CD4-positive, CD25-positive, alpha-beta regulatory T cell (primary cell): ENCODE measurements at regions not wholly inside any gene's neighbourhood (a gene's known extent, or its start where the extent isn't known, plus 50 kb on each side); places are given as distances from the start of the nearest gene placed in this dataset.

Experiments
- ATAC-seq, 2 donors: fragments of 150-1000 bp; cut with Tn5 transposase; one replicate each; pipeline ENCODE4 v1.10.0; 2021; ENCODE audit warnings: low read depth in 2 of 2, moderate number of reproducible peaks in 2 of 2, moderate library complexity in 1 of 2
- DNase-seq, 3 donors: peaks; one replicate each; pipeline versions ENCODE4 v3.0.0 to v3.0.0-alpha.2; 2012 to 2022; ENCODE audit warnings: mixed read lengths in 1 of 3
- H3K27ac ChIP-seq: one replicate; pipeline ENCODE4 v1.7.0; 2013; ENCODE audit warnings: mild to moderate bottlenecking, low read length; ENCODE audit not compliant: insufficient read depth, poor library complexity, severe bottlenecking
- H3K27me3 ChIP-seq: one replicate; pipeline ENCODE4 v1.7.0; 2013; ENCODE audit warnings: low read length; ENCODE audit not compliant: control insufficient read depth, insufficient read depth
- H3K36me3 ChIP-seq: one replicate; pipeline ENCODE4 v1.7.0; 2013; ENCODE audit warnings: mild to moderate bottlenecking, low read length, moderate library complexity; ENCODE audit not compliant: control insufficient read depth, insufficient read depth
- H3K4me1 ChIP-seq: 2 replicates; pipeline ENCODE4 v1.7.0; 2013; ENCODE audit warnings: mild to moderate bottlenecking, low read length; ENCODE audit not compliant: insufficient read depth, control insufficient read depth, poor library complexity, severe bottlenecking
- H3K4me3 ChIP-seq: one replicate; pipeline ENCODE4 v1.7.0; 2013; ENCODE audit warnings: low read depth, mild to moderate bottlenecking, low read length, moderate library complexity
- H3K9me3 ChIP-seq, 2 experiments: 1 replicate in 1 of 2; 2 replicates in 1 of 2; pipeline ENCODE4 v1.7.0; 2013; ENCODE audit warnings: low read length in 2 of 2, mild to moderate bottlenecking in 1 of 2, moderate library complexity in 1 of 2; ENCODE audit not compliant: control insufficient read depth in 2 of 2
- H3K27ac Mint-ChIP-seq, 3 donors: one replicate each; pipeline ENCODE4 v1.8.0; 2020 to 2022; ENCODE audit warnings: mild to moderate bottlenecking in 3 of 3, mixed read lengths in 3 of 3, moderate library complexity in 2 of 3
- H3K27me3 Mint-ChIP-seq: one replicate; pipeline ENCODE4 v1.8.0; 2022; ENCODE audit warnings: mild to moderate bottlenecking, mixed read lengths
- H3K36me3 Mint-ChIP-seq: one replicate; pipeline ENCODE4 v1.8.0; 2020; ENCODE audit warnings: mixed read lengths
- H3K4me1 Mint-ChIP-seq, 4 donors: one replicate each; pipeline ENCODE4 v1.8.0; 2020 to 2022; ENCODE audit warnings: mixed read lengths in 4 of 4, mild to moderate bottlenecking in 1 of 4
- H3K4me3 Mint-ChIP-seq, 4 donors: one replicate each; pipeline ENCODE4 v1.8.0; 2020 to 2022; ENCODE audit warnings: mild to moderate bottlenecking in 4 of 4, mixed read lengths in 4 of 4, moderate library complexity in 3 of 4
- H3K9me3 Mint-ChIP-seq, 7 donors: one replicate each; pipeline ENCODE4 v1.8.0; 2020 to 2022; ENCODE audit warnings: mixed read lengths in 7 of 7, mild to moderate bottlenecking in 3 of 7, moderate library complexity in 2 of 7

DNA sequence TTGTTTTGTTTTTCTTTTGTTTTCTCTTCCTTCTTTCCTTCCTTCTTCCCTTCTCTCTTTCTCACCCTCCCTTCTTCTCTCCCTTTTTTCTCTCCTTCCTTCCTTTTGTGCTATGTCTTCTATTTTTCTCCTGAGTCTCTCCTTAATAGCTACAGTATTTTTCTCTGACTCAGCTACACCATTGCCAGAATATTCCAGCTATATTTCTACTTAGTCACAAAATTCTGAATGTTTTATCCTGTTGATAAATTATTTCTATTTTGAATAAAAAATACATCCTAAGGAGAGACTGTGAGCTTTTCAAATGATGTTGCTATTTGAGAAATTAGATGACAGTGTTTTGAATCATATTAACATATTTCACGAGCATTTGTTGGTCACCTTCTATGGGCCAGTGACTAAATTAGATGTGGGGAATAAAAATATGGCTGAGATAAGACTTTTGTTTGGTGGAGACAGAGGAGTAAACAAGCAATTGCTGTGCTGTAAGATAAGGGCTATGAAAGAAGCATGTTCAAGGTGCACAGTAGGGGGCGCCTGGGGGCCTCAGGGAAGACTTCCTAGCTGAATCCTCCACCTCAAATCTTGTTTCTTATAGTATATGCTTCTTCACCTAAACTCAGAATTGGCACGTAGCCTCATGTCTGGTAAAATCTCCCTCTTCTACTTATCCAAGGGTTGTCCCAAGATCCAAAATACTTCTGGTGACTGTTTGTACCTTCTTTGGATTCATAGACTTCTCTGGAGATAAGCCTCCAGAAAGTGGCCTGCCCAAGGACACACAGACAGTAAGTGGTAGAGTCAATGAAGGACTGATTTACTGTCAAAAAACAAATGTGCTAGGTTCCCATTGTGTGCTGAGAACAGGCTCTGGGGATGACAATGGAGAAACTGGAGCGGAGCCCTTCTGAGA is 115.5 kb upstream of the CREB5 start:
- Mint-ChIP-seq H3K9me3 (no peaks in the 10 kb centered on the region), H3K4me1 (peaks cover 0 to 10% (median 4%) of the 10 kb centered on the region in 4 donors), H3K36me3 (no peaks in the 10 kb centered on the region), H3K27me3 (peaks cover 30% of the 10 kb centered on the region), H3K4me3 (no peak overlapping the region), H3K27ac (no peak overlapping the region)
- no peak overlapping the region for H3K27ac ChIP-seq
- ATAC-seq (peak in 1 of 2 donors; percentile 50), DNase-seq (peak; percentile 2 to 69 (median 37))
- no peak overlapping the region for H3K4me3 ChIP-seq
- H3K27me3 ChIP-seq = peaks cover 5% of the 10 kb centered on the region
- H3K4me1 ChIP-seq = no peaks in the 10 kb centered on the region
- H3K36me3 ChIP-seq = no peaks in the 10 kb centered on the region
- no peaks in the 10 kb centered on the region for H3K9me3 ChIP-seq

- no peaks in the 10 kb centered on the region for H3K36me3 ChIP-seq
- no peaks in the 10 kb centered on the region for H3K9me3 ChIP-seq
- DNase-seq (no peak), ATAC-seq (no peak)
- no peak overlapping the region for H3K4me3 ChIP-seq
- Mint-ChIP-seq H3K27ac (no peak overlapping the region), H3K27me3 (peaks cover 27% of the 10 kb centered on the region), H3K4me3 (no peak overlapping the region), H3K36me3 (no peaks in the 10 kb centered on the region), H3K9me3 (no peaks in the 10 kb centered on the region), H3K4me1 (peaks cover 0 to 4% (median 1%) of the 10 kb centered on the region in 4 donors)
- no peak overlapping the region for H3K27ac ChIP-seq
- H3K4me1 ChIP-seq = no peaks in the 10 kb centered on the region
- peaks cover 8% of the 10 kb centered on the region for H3K27me3 ChIP-seq
These were observed 114.4 kb upstream of the CREB5 start for GRCh38 chr7:28297801-28298459.

DNA sequence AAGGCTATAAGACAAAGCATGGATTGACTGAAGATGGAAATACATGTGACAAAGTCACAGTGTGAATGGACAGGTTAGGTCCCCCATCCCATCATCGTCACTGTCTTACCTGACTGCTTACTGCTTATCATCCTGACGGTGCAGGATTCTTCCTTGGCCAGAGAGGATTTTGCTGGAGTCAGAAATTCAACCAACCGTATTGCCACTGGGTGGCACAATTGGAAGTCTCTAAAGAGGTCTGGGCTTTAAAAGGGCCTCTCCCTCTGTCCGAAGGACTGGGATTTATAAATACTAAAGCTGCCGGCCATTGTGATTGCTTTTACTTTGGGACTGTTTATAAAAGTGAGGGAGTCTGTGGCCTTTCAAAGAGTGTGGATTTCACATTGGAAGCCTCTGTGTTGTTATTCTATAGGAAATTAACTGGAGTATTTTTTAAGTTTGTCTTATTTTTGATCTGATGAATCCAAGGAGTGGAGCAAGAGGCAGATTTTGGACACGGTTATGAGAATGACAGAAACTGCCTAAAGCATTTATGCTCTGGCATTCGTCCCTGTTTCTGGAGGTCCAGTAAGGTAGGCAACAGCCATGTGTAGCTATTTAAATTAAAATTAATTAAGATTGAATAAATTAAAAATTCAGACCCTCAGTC is 113.3 kb upstream of the CREB5 start:
- Mint-ChIP-seq H3K9me3 (no peaks in the 10 kb centered on the region), H3K27me3 (peaks cover 18% of the 10 kb centered on the region), H3K4me3 (no peak overlapping the region), H3K4me1 (no peaks in the 10 kb centered on the region), H3K27ac (no peak overlapping the region), H3K36me3 (no peaks in the 10 kb centered on the region)
- H3K27ac ChIP-seq = no peak overlapping the region
- no peaks in the 10 kb centered on the region for H3K4me1 ChIP-seq
- H3K9me3 ChIP-seq = no peaks in the 10 kb centered on the region
- H3K4me3 ChIP-seq = no peak overlapping the region
- ATAC-seq = no peak
- peaks cover 3% of the 10 kb centered on the region for H3K27me3 ChIP-seq
- no peaks in the 10 kb centered on the region for H3K36me3 ChIP-seq
- DNase-seq = no peak

DNA sequence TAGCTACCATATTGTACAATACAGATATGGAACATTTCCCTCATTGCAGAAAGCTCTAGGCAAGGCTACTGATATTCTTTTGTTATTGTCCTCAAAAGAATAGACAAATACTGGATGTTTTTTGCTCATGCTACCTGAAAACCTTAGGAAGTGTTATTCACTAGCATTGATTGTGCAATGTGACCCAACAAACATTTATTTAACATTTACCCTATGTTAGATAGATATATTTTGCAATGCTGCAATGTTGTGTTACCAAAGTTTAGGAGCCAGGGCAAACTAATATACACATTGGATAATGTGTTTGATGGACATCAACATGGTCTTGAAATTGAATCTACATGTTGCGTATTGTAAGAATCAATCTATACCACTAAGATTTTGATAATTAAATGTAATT is 112.8 kb upstream of the CREB5 start:
- Mint-ChIP-seq H3K27ac (no peak overlapping the region), H3K9me3 (no peaks in the 10 kb centered on the region), H3K4me1 (no peaks in the 10 kb centered on the region), H3K27me3 (peaks cover 22% of the 10 kb centered on the region), H3K36me3 (no peaks in the 10 kb centered on the region), H3K4me3 (no peak overlapping the region)
- ATAC-seq (no peak), DNase-seq (no peak)
- peaks cover 3% of the 10 kb centered on the region for H3K27me3 ChIP-seq
- H3K36me3 ChIP-seq = no peaks in the 10 kb centered on the region
- H3K9me3 ChIP-seq = no peaks in the 10 kb centered on the region
- H3K4me3 ChIP-seq = no peak overlapping the region
- no peaks in the 10 kb centered on the region for H3K4me1 ChIP-seq
- H3K27ac ChIP-seq = no peak overlapping the region

DNA sequence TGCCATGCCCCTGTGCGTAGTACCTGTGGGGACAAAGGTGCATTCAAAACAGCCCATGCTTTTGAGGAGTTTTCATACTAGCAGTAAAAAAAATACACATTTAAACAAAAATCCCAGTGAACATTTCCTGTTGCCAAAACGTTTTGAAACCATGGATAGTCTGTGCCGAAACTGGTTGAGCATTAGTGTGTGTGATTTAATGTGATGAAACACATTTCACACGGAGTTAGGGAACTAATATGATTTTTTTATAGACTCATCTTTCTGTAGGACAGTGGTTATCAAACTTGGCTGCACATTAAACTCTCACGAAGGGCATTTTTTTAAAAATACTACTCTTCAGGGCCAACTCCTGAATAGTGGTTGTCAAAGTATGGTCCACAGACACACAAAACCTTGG is 111.8 kb upstream of the CREB5 start:
- peaks cover 5% of the 10 kb centered on the region for H3K27me3 ChIP-seq
- no peaks in the 10 kb centered on the region for H3K4me1 Mint-ChIP-seq
- no peak overlapping the region for H3K4me3 ChIP-seq
- ATAC-seq (no peak), DNase-seq (no peak)
- no peak overlapping the region for H3K4me3 Mint-ChIP-seq
- H3K4me1 ChIP-seq = no peaks in the 10 kb centered on the region
- no peaks in the 10 kb centered on the region for H3K9me3 Mint-ChIP-seq
- H3K27ac ChIP-seq = no peak overlapping the region
- H3K9me3 ChIP-seq = no peaks in the 10 kb centered on the region
- no peaks in the 10 kb centered on the region for H3K36me3 Mint-ChIP-seq
- no peaks in the 10 kb centered on the region for H3K36me3 ChIP-seq
- no peak overlapping the region for H3K27ac Mint-ChIP-seq
- H3K27me3 Mint-ChIP-seq = peaks cover 31% of the 10 kb centered on the region

GRCh38 chr7:28301148-28301641 is 111.1 kb upstream of the CREB5 start:
- Mint-ChIP-seq H3K27ac (no peak overlapping the region), H3K27me3 (peaks cover 31% of the 10 kb centered on the region), H3K36me3 (no peaks in the 10 kb centered on the region), H3K9me3 (no peaks in the 10 kb centered on the region), H3K4me3 (no peak overlapping the region), H3K4me1 (no peaks in the 10 kb centered on the region)
- Histone ChIP-seq H3K27me3 (peaks cover 5% of the 10 kb centered on the region), H3K36me3 (no peaks in the 10 kb centered on the region), H3K4me3 (no peak overlapping the region), H3K27ac (no peak overlapping the region), H3K9me3 (no peaks in the 10 kb centered on the region), H3K4me1 (no peaks in the 10 kb centered on the region)
- no peak for DNase-seq
- no peak for ATAC-seq

- Mint-ChIP-seq H3K27ac (no peak overlapping the region), H3K4me1 (no peaks in the 10 kb centered on the region), H3K36me3 (no peaks in the 10 kb centered on the region), H3K4me3 (no peak overlapping the region), H3K27me3 (peaks cover 34% of the 10 kb centered on the region), H3K9me3 (peaks cover 0 to 4% (median 0%) of the 10 kb centered on the region in 7 donors)
- Histone ChIP-seq H3K36me3 (no peaks in the 10 kb centered on the region), H3K27ac (no peak overlapping the region), H3K27me3 (peaks cover 5% of the 10 kb centered on the region), H3K9me3 (no peaks in the 10 kb centered on the region), H3K4me1 (no peaks in the 10 kb centered on the region), H3K4me3 (no peak overlapping the region)
- no peak for ATAC-seq
- no peak for DNase-seq
These were observed 108.0 kb upstream of the CREB5 start for GRCh38 chr7:28304290-28304689.
